ENCODE measurements at regions not wholly inside any gene's neighbourhood (a gene's known extent, or its start where the extent isn't known, plus 50 kb on each side); places are given as distances from the start of the nearest gene placed in this dataset.

DNA sequence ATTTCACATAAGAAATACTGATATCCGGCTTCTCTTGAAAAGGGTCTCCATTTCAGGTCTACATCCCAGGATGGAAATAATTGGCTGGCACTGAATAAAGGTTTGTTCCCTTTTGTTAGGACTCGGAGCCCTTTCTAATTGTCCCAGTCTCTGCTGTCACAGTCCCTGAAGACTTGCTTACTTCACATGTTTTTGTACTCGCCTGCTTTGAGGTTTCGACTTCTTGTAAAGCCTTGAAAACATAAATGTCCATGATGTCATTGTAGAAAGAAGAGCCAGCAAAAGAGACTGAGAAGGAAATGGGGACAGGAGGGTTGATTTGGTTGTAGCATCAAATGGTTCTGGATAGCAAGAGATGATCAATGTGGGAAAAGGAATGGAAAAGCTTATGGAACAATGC is 963.4 kb upstream of the SEMA6D start:
- Mint-ChIP-seq H3K4me1 (peaks cover 5 to 10% of the 10 kb centered on the region in 2 experiments; a peak in 3 of 4 replicates), H3K36me3 (ENCODE audit: insufficient read depth in 1 of 3, low read depth in 3 of 3) (peaks cover 11 to 25% (median 14%) of the 10 kb centered on the region in 3 experiments), H3K4me3 (no peak overlapping the region), H3K27ac (no peak overlapping the region), H3K9me3 (peaks cover 23 to 27% of the 10 kb centered on the region in 2 experiments), H3K27me3 (ENCODE audit: low read depth) (no peaks in the 10 kb centered on the region)
- H2BK5ac ChIP-seq (ENCODE audit: insufficient read length, low read length) = no peak overlapping the region
- no peak overlapping the region for H3K4me2 ChIP-seq (ENCODE audit: insufficient read depth, insufficient read length, low read length)
- H2AFZ ChIP-seq (ENCODE audit: low read length) = no peak overlapping the region
- no peak overlapping the region for H2BK20ac ChIP-seq (ENCODE audit: low read depth, low read length, poor library complexity, severe bottlenecking)
- H4K5ac ChIP-seq (ENCODE audit: insufficient read length, low read depth, low read length) = no peak overlapping the region
- no peak overlapping the region for H3K4ac ChIP-seq (ENCODE audit: low read depth, low read length)
- H4K20me1 ChIP-seq (ENCODE audit: control insufficient read depth, insufficient read depth, insufficient read length) = no peaks in the 10 kb centered on the region
- no peaks in the 10 kb centered on the region for H3K23me2 ChIP-seq (ENCODE audit: insufficient read length, low read depth, low read length, poor library complexity, severe bottlenecking)
- no peak overlapping the region for H3K23ac ChIP-seq (ENCODE audit: insufficient read length, low read depth, low read length)
- no peak overlapping the region for H3K9ac ChIP-seq (ENCODE audit: extremely low read depth, insufficient read length, low read length)
- no peak overlapping the region for H2BK15ac ChIP-seq (ENCODE audit: low read depth, low read length)
- TF ChIP-seq, protein P1, sequence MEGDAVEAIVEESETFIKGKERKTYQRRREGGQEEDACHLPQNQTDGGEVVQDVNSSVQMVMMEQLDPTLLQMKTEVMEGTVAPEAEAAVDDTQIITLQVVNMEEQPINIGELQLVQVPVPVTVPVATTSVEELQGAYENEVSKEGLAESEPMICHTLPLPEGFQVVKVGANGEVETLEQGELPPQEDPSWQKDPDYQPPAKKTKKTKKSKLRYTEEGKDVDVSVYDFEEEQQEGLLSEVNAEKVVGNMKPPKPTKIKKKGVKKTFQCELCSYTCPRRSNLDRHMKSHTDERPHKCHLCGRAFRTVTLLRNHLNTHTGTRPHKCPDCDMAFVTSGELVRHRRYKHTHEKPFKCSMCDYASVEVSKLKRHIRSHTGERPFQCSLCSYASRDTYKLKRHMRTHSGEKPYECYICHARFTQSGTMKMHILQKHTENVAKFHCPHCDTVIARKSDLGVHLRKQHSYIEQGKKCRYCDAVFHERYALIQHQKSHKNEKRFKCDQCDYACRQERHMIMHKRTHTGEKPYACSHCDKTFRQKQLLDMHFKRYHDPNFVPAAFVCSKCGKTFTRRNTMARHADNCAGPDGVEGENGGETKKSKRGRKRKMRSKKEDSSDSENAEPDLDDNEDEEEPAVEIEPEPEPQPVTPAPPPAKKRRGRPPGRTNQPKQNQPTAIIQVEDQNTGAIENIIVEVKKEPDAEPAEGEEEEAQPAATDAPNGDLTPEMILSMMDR (conservative IDR thresholded peaks at IDR 0.05) = no peak
- H2AK5ac ChIP-seq (ENCODE audit: insufficient read length, low read length) = no peak overlapping the region
- H3K9me3 ChIP-seq (ENCODE audit: control insufficient read depth, low read depth, low read length) = peaks cover 11% of the 10 kb centered on the region
- H3K18ac ChIP-seq (ENCODE audit: insufficient read length, low read depth, low read length) = no peak overlapping the region
- no peak for DNase-seq
- no CpG with 5 or more reads among the region's 4 CpGs for WGBS (ENCODE audit: extremely low coverage, insufficient read length, low lambda C conversion rate)
- H3K56ac ChIP-seq (ENCODE audit: insufficient read length, low read depth, low read length) = no peak overlapping the region
- H3K14ac ChIP-seq (ENCODE audit: insufficient read depth, low read length) = no peak overlapping the region
- no peak overlapping the region for H2BK120ac ChIP-seq (ENCODE audit: low read depth, low read length, poor library complexity, severe bottlenecking)
- H3K4me1 ChIP-seq (ENCODE audit: insufficient read depth, low read length) = no peaks in the 10 kb centered on the region
- no peak overlapping the region for H4K8ac ChIP-seq (replicated peaks; ENCODE audit: insufficient read length, low read depth, low read length)
- no peak overlapping the region for H3T11ph ChIP-seq (ENCODE audit: low read length)
- no peaks in the 10 kb centered on the region for H3K27me3 ChIP-seq (ENCODE audit: insufficient read depth, low read length)
- no peaks in the 10 kb centered on the region for H3K79me1 ChIP-seq (ENCODE audit: insufficient read depth, low read depth, low read length, poor library complexity, severe bottlenecking)
- no peak overlapping the region for H4K91ac ChIP-seq (ENCODE audit: insufficient read length, low read depth, low read length)
- H3K79me2 ChIP-seq (ENCODE audit: insufficient read depth, low read length) = no peaks in the 10 kb centered on the region
- H2BK12ac ChIP-seq (ENCODE audit: insufficient read length, low read depth, low read length) = no peak overlapping the region
- no peak overlapping the region for H3K27ac ChIP-seq (ENCODE audit: insufficient read length, low read depth, low read length)

Measured in H9 (cell line).